GM12865 (cell line): ENCODE measurements at regions not wholly inside any gene's neighbourhood (a gene's known extent, or its start where the extent isn't known, plus 50 kb on each side); places are given as distances from the start of the nearest gene placed in this dataset.

Source experiments
- DNase-seq: peaks from one replicate; pipeline ENCODE4 v3.0.0; 2010; ENCODE audit warnings: low read depth
- H3K4me3 ChIP-seq: 2 replicates; pipeline ENCODE4 v1.5.1; 2011; ENCODE audit warnings: mild to moderate bottlenecking, low read depth, low read length, control low read depth
- TF ChIP-seq, protein P1 (sequence below): IDR thresholded peaks from 2 replicates; pipeline ENCODE4 v1.5.1; 2011; ENCODE audit warnings: low read length, control low read depth, low read depth, inconsistent platforms; ENCODE audit not compliant: insufficient read depth; ENCODE audit errors: missing control alignments

DNA sequence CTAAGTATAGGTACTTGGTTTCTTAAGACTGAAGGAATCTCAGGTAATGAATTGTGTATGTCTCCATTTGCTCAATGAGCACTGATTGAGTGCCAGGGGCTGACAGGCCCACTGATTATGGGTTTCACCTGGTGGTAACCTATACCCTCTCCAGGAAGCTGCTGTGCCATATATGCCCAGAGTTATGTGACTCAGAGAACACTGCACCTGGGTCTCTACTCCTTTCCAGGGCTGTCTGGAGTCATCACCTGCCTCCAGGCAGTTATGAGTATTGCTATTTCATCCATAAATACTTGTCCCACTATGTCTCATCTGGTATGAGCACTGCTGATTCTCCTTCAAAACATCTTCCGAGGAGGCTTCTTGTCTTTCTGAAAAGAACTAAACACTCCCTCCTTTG lies 692.9 kb downstream of the BCL11B start:
- no peak overlapping the region for H3K4me3 ChIP-seq
- no peak for DNase-seq
- TF ChIP-seq, protein P1, sequence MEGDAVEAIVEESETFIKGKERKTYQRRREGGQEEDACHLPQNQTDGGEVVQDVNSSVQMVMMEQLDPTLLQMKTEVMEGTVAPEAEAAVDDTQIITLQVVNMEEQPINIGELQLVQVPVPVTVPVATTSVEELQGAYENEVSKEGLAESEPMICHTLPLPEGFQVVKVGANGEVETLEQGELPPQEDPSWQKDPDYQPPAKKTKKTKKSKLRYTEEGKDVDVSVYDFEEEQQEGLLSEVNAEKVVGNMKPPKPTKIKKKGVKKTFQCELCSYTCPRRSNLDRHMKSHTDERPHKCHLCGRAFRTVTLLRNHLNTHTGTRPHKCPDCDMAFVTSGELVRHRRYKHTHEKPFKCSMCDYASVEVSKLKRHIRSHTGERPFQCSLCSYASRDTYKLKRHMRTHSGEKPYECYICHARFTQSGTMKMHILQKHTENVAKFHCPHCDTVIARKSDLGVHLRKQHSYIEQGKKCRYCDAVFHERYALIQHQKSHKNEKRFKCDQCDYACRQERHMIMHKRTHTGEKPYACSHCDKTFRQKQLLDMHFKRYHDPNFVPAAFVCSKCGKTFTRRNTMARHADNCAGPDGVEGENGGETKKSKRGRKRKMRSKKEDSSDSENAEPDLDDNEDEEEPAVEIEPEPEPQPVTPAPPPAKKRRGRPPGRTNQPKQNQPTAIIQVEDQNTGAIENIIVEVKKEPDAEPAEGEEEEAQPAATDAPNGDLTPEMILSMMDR = no peak

GRCh38 chr14:98580131-98580678 lies 691.8 kb downstream of the BCL11B start:
- no peak overlapping the region for H3K4me3 ChIP-seq
- peak; percentile 11 for DNase-seq
- TF ChIP-seq, protein P1 = no peak

GRCh38 chr14:98582276-98582675 lies 689.7 kb downstream of the BCL11B start:
- no peak overlapping the region for H3K4me3 ChIP-seq
- TF ChIP-seq, protein P1 = no peak
- no peak for DNase-seq

GRCh38 chr14:98591161-98591560 lies 680.8 kb downstream of the BCL11B start:
- H3K4me3 ChIP-seq = no peak overlapping the region
- TF ChIP-seq, protein P1 = no peak
- no peak for DNase-seq

- TF ChIP-seq, protein P1 = no peak
- no peak for DNase-seq
Observed at GRCh38 chr14:98592611-98593170, 679.3 kb downstream of the BCL11B start.

DNA sequence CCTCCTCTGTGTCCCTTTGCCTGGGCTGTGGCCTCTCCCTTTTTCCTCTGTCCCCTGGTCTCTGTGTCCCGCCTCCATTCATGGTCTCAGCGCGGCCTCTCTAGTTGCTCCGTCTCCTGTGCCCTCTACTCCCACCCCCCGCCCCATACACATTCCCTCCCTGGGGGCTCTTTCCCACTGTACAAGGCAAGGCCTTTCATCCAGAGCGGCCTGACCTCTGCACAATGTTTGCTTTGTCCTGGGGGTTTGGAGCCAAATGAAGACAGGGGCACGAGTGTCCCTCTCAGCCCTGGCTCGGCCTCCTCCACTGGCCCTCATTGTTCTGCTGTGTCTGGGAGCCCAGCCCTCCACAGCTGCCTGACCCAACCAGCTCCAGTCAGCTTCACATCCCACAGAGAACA lies 678.6 kb downstream of the BCL11B start:
- H3K4me3 ChIP-seq = no peak overlapping the region
- DNase-seq = no peak
- TF ChIP-seq, protein P1 = no peak

More at GRCh38 chr14:98592611-98593170, 679.3 kb downstream of the BCL11B start:
- H3K4me3 ChIP-seq = no peak overlapping the region

DNA sequence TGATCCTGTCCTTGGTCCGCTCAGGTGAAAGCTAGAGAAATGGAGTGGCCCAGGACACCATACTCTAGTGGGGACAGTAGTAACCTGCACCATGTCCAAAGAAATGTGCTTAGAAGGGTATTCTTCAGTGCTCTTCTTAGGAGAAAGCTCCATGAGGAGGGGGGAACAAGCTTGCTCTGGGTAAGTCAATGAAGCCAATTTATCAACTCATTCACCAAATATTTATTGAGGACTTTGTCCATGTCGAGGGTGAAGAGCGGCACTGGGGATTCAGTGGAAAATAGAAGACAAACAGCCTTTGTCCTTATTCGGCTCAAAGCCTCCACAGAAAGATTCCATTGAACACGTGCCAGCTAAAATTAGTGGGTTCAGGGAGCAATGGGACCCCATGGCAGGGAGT lies 677.8 kb downstream of the BCL11B start:
- TF ChIP-seq, protein P1 = no peak
- H3K4me3 ChIP-seq = no peak overlapping the region
- no peak for DNase-seq
